HCT116 (cell line): ENCODE measurements at regions not wholly inside any gene's neighbourhood (a gene's known extent, or its start where the extent isn't known, plus 50 kb on each side); places are given as distances from the start of the nearest gene placed in this dataset.

Experiments
- ATAC-seq: fragments of 200-7000 bp; cut with Tn5 transposase; 2 replicates; pipeline ENCODE4 v1.9.1; 2020; ENCODE audit warnings: mild to moderate bottlenecking, moderate library complexity
- BruUV-seq: library from RNA; stranded (reverse); fragments of 400-500 nt; replicated peaks from 2 replicates; lab custom pipeline; 2021; lab: Mats Ljungman, UMichigan
- CTCF ChIA-PET: fragments of 300-600 bp; sonication (Branson Sonifier 250); formaldehyde crosslinking; loops from one replicate; lab custom pipeline; 2021; ENCODE audit warnings: antibody characterized with exemption; lab: Charles Lee
- POLR2A ChIA-PET: fragments of 300-600, 350-600 bp; sonication (Branson Sonifier 250); formaldehyde crosslinking; loops from one replicate; lab custom pipeline; 2021; ENCODE audit warnings: antibody characterized with exemption; lab: Charles Lee
- RAD21 ChIA-PET, 2 experiments: fragments of 300-600 bp; sonication (Branson Sonifier 250); formaldehyde crosslinking; loops; one replicate each; lab custom pipeline; 2023; ENCODE audit warnings: low total read pairs in 2 of 2; ENCODE audit not compliant: uncharacterized antibody in 2 of 2, unreplicated experiment in 2 of 2, low non-redundant PET in 1 of 2; lab: Charles Lee
- DNase-seq: peaks from one replicate; pipeline ENCODE4 v3.0.0-alpha.2; 2010; ENCODE audit warnings: low read depth, low spot score
- H2AFZ ChIP-seq: fragments of 200-600 bp; shearing (Covaris generic), sonication (generic); 2 replicates; pipeline ENCODE4 v1.6.1; 2017; ENCODE audit warnings: low read depth, mixed run types, mixed read lengths, antibody characterized with exemption, low read length; ENCODE audit not compliant: poor library complexity, severe bottlenecking
- H3K27ac ChIP-seq: 2 replicates; pipeline ENCODE4 v1.5.1; 2012; ENCODE audit warnings: low read depth, low read length
- H3K27me3 ChIP-seq: fragments of 200-600 bp; sonication (generic); 2 replicates; pipeline ENCODE4 v1.6.1; 2016; ENCODE audit warnings: mixed run types, low read length, mixed read lengths; ENCODE audit not compliant: insufficient read depth
- H3K36me3 ChIP-seq, 2 experiments: fragments of 200-500 bp in 1 of 2; fragments of 200-600 bp in 1 of 2; sonication (Bioruptor generic) in 1 of 2; sonication (generic) in 1 of 2; 2 replicates each; pipeline versions ENCODE4 v1.5.1 to v1.6.1; 2014 to 2016; ENCODE audit warnings: low read length in 2 of 2, inconsistent platforms in 1 of 2, mixed read lengths in 1 of 2, mixed run types in 1 of 2; ENCODE audit not compliant: insufficient read depth in 2 of 2, control insufficient read depth in 1 of 2
- H3K4me1 ChIP-seq, 2 experiments: fragments of 200-600 bp in 1 of 2; sonication (generic) in 1 of 2; 2 replicates each; pipeline versions ENCODE4 v1.5.1 to v1.6.1; 2012 to 2017; ENCODE audit warnings: low read length in 2 of 2, inconsistent platforms in 1 of 2, mild to moderate bottlenecking in 1 of 2, mixed read lengths in 1 of 2, mixed run types in 1 of 2, moderate library complexity in 1 of 2; ENCODE audit not compliant: insufficient read depth in 2 of 2, control insufficient read depth in 1 of 2
- H3K4me2 ChIP-seq: fragments of 200-600 bp; sonication (generic); 2 replicates; pipeline ENCODE4 v1.6.1; 2017; ENCODE audit warnings: mixed run types, low read length, mixed read lengths
- H3K4me3 ChIP-seq, 2 experiments: fragments of 200-600 bp in 1 of 2; sonication (generic) in 1 of 2; replicated peaks in 1 of 2; 2 replicates each; pipeline ENCODE4 v1.5.1; 2011 to 2016; ENCODE audit warnings: low read length in 2 of 2, control low read depth in 1 of 2, low read depth in 1 of 2, mild to moderate bottlenecking in 1 of 2, mixed read lengths in 1 of 2, mixed run types in 1 of 2
- H3K79me2 ChIP-seq: fragments of 200-600 bp; sonication (generic); 2 replicates; pipeline ENCODE4 v1.6.1; 2017; ENCODE audit warnings: mild to moderate bottlenecking, mixed run types, low read length, moderate library complexity, mixed read lengths; ENCODE audit not compliant: insufficient read depth
- H3K9ac ChIP-seq: fragments of 200-600 bp; sonication (generic); 2 replicates; pipeline ENCODE4 v1.6.1; 2016; ENCODE audit warnings: low read length, mixed read lengths
- H3K9me2 ChIP-seq: fragments of 200-600 bp; sonication (generic), shearing (Covaris generic); 2 replicates; pipeline ENCODE4 v1.6.1; 2017; ENCODE audit warnings: mixed run types, mild to moderate bottlenecking, moderate library complexity; ENCODE audit not compliant: insufficient read depth
- H3K9me3 ChIP-seq, 2 experiments: fragments of 200-500 bp in 1 of 2; fragments of 200-600 bp in 1 of 2; sonication (Bioruptor generic) in 1 of 2; sonication (generic) in 1 of 2; 2 replicates each; pipeline ENCODE4 v1.6.1; 2014 to 2017; ENCODE audit warnings: low read length in 2 of 2, mixed read lengths in 2 of 2, inconsistent platforms in 1 of 2, low read depth in 1 of 2, mild to moderate bottlenecking in 1 of 2, mixed run types in 1 of 2, moderate library complexity in 1 of 2; ENCODE audit not compliant: control insufficient read depth in 1 of 2, insufficient read depth in 1 of 2
- H4K20me1 ChIP-seq: fragments of 200-600 bp; sonication (generic), shearing (Covaris generic); 2 replicates; pipeline ENCODE4 v1.6.1; 2017; ENCODE audit warnings: mixed run types, mild to moderate bottlenecking, moderate library complexity; ENCODE audit not compliant: insufficient read depth
- CEBPB ChIP-seq: IDR thresholded peaks from 2 replicates; pipeline ENCODE4 v1.6.1; 2012; ENCODE audit warnings: low read depth
- EGR1 ChIP-seq: IDR thresholded peaks from 2 replicates; pipeline ENCODE4 v1.6.1; 2012; ENCODE audit warnings: low read depth
- ELF1 ChIP-seq: IDR thresholded peaks from 2 replicates; pipeline ENCODE4 v1.6.1; 2012; ENCODE audit warnings: low read depth, borderline replicate concordance
- EZH2phosphoT487 ChIP-seq: fragments of 200-600 bp; IDR thresholded peaks from 2 replicates; pipeline ENCODE4 v1.6.1; 2018; ENCODE audit warnings: antibody characterized with exemption, borderline replicate concordance
- POLR2A ChIP-seq: IDR thresholded peaks from 2 replicates; pipeline ENCODE4 v1.7.0; 2011; ENCODE audit warnings: borderline replicate concordance; ENCODE audit not compliant: insufficient read depth, insufficient read length; ENCODE audit errors: extremely low read depth
- POLR2AphosphoS5 ChIP-seq: IDR thresholded peaks from 2 replicates; pipeline ENCODE4 v1.6.1; 2011; ENCODE audit warnings: mild to moderate bottlenecking, low read depth, low read length, moderate library complexity
- RAD21 ChIP-seq: IDR thresholded peaks from 2 replicates; pipeline ENCODE4 v1.6.1; 2012; ENCODE audit warnings: low read depth, mild to moderate bottlenecking
- SP1 ChIP-seq: IDR thresholded peaks from 2 replicates; pipeline ENCODE4 v1.6.1; 2012; ENCODE audit warnings: low read depth
- SRF ChIP-seq: IDR thresholded peaks from 2 replicates; pipeline ENCODE4 v1.6.1; 2012; ENCODE audit warnings: low read depth
- TCF7L2 ChIP-seq: IDR thresholded peaks from 2 replicates; pipeline ENCODE4 v1.7.0; 2011; ENCODE audit warnings: borderline replicate concordance, inconsistent platforms; ENCODE audit not compliant: insufficient read depth, insufficient read length; ENCODE audit errors: extremely low read depth
- ZNF274 ChIP-seq: fragments of 200-500 bp; sonication (Bioruptor generic); IDR thresholded peaks from 2 replicates; pipeline ENCODE4 v1.6.1; 2014; ENCODE audit warnings: mild to moderate bottlenecking, low read depth, low read length, inconsistent platforms
- intact Hi-C: fragments of 100-400 bp; cut with micrococcal nuclease; formaldehyde crosslinking; loops from 2 replicates; pipeline ENCODE4 v1.10.0; 2022
- TF ChIP-seq, protein P1 (sequence below): IDR thresholded peaks from 2 replicates; pipeline ENCODE4 v1.6.1; 2012
- TF ChIP-seq, protein P2 (sequence below): IDR thresholded peaks from 2 replicates; pipeline ENCODE4 v1.6.1; 2012
- TF ChIP-seq, protein P3 (sequence below): IDR thresholded peaks from 2 replicates; pipeline ENCODE4 v1.6.1; 2011; ENCODE audit warnings: mild to moderate bottlenecking, low read length, moderate library complexity; ENCODE audit not compliant: insufficient replicate concordance; ENCODE audit errors: extremely low read depth

DNA sequence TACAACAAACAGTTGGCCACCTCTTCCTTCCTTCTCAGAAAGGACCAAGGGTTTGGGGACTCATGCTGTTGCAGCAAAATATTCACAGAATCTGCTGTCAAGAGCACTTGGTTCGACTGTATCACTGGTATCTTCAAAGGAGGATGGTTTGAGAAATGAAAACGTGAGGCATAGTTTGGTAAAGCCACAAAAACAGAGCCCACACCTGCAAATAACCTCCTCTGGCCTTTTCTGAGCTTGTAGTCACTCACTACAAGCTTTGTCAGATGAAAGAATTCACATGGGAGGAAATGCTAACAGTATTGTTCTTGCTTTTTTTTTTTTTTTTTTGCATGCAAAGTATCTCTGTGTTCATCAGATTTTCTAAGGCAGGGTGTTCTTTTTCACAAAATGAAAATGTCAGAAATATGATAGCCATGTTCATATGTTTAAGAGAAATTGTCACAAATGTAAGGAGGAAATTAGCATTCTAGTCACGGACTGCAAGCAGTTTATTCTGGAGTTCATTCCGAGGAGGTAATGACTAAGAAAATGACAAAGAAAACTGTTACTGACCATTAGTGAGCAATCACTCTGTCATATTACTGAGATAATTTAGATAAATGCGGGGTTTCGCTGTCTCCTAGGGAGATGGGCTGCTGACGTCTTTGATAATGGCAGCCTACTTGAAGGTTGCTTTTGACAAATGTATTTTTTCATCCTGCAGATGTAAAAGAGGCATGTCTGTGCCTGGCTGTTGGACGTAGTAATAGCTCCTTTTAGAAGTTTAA, 117.8 kb upstream of the MYO3A start:
- no peaks in the 10 kb centered on the region for H3K36me3 ChIP-seq
- no peak overlapping the region for H2AFZ ChIP-seq
- peaks cover 36% of the 10 kb centered on the region; the same call in 1 of the 2 replicates for H3K27me3 ChIP-seq
- ChIA-PET RAD21 (no interaction called here), CTCF (no interaction called here), POLR2A (no interaction called here)
- TF ChIP-seq EGR1 = no peak
- TF ChIP-seq ZNF274 = no peak
- TF ChIP-seq POLR2A = no peak
- no peak for TF ChIP-seq SRF
- TF ChIP-seq, protein P1, sequence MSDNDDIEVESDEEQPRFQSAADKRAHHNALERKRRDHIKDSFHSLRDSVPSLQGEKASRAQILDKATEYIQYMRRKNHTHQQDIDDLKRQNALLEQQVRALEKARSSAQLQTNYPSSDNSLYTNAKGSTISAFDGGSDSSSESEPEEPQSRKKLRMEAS = no peak
- TF ChIP-seq EZH2phosphoT487 = no peak
- no peak for TF ChIP-seq RAD21
- no peak for TF ChIP-seq SP1
- no peak for TF ChIP-seq CEBPB
- no peak for TF ChIP-seq ELF1
- TF ChIP-seq, protein P2, sequence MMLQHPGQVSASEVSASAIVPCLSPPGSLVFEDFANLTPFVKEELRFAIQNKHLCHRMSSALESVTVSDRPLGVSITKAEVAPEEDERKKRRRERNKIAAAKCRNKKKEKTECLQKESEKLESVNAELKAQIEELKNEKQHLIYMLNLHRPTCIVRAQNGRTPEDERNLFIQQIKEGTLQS = no peak
- TF ChIP-seq POLR2AphosphoS5 = no peak
- TF ChIP-seq TCF7L2 = no peak
- TF ChIP-seq, protein P3, sequence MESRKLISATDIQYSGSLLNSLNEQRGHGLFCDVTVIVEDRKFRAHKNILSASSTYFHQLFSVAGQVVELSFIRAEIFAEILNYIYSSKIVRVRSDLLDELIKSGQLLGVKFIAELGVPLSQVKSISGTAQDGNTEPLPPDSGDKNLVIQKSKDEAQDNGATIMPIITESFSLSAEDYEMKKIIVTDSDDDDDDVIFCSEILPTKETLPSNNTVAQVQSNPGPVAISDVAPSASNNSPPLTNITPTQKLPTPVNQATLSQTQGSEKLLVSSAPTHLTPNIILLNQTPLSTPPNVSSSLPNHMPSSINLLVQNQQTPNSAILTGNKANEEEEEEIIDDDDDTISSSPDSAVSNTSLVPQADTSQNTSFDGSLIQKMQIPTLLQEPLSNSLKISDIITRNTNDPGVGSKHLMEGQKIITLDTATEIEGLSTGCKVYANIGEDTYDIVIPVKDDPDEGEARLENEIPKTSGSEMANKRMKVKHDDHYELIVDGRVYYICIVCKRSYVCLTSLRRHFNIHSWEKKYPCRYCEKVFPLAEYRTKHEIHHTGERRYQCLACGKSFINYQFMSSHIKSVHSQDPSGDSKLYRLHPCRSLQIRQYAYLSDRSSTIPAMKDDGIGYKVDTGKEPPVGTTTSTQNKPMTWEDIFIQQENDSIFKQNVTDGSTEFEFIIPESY = no peak
- H3K79me2 ChIP-seq = no peaks in the 10 kb centered on the region
- H3K27ac ChIP-seq = no peak overlapping the region
- DNase-seq (no peak), ATAC-seq (no peak)
- no peak overlapping the region for H3K4me2 ChIP-seq
- intact Hi-C loops = no loop called here
- no peak overlapping the region for H3K9ac ChIP-seq
- no peak overlapping the region for H3K4me3 ChIP-seq
- H4K20me1 ChIP-seq = no peaks in the 10 kb centered on the region
- H3K9me2 ChIP-seq = no peaks in the 10 kb centered on the region
- no peaks in the 10 kb centered on the region for H3K4me1 ChIP-seq
- BruUV-seq = no TSS peak
- no peaks in the 10 kb centered on the region for H3K9me3 ChIP-seq
